ENCODE measurements at regions not wholly inside any gene's neighbourhood (a gene's known extent, or its start where the extent isn't known, plus 50 kb on each side); places are given as distances from the start of the nearest gene placed in this dataset.

- TF ChIP-seq, protein P1, sequence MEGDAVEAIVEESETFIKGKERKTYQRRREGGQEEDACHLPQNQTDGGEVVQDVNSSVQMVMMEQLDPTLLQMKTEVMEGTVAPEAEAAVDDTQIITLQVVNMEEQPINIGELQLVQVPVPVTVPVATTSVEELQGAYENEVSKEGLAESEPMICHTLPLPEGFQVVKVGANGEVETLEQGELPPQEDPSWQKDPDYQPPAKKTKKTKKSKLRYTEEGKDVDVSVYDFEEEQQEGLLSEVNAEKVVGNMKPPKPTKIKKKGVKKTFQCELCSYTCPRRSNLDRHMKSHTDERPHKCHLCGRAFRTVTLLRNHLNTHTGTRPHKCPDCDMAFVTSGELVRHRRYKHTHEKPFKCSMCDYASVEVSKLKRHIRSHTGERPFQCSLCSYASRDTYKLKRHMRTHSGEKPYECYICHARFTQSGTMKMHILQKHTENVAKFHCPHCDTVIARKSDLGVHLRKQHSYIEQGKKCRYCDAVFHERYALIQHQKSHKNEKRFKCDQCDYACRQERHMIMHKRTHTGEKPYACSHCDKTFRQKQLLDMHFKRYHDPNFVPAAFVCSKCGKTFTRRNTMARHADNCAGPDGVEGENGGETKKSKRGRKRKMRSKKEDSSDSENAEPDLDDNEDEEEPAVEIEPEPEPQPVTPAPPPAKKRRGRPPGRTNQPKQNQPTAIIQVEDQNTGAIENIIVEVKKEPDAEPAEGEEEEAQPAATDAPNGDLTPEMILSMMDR (IDR thresholded peaks at IDR 0.05), result no peak
- TF ChIP-seq POLR2A (IDR thresholded peaks at IDR 0.05), result no peak
These were observed 142.4 kb upstream of the TLE3 start for GRCh38 chr15:70240082-70240481.
